Prostate gland (tissue), 2 donors: ENCODE measurements at regions not wholly inside any gene's neighbourhood (a gene's known extent, or its start where the extent isn't known, plus 50 kb on each side); places are given as distances from the start of the nearest gene placed in this dataset.

Experiments used
- DNase-seq: peaks from one replicate; pipeline ENCODE4 v3.0.0-alpha.2; 2019; ENCODE audit warnings: low spot score
- H3K27ac ChIP-seq, 2 donors: fragments of 200-600 bp; sonication (generic); 2 replicates each; pipeline ENCODE4 v1.5.1; 2017 to 2019
- H3K27me3 ChIP-seq: fragments of 200-600 bp; sonication (generic); replicated peaks from 2 replicates; pipeline ENCODE4 v1.5.1; 2019; ENCODE audit not compliant: insufficient read depth
- H3K36me3 ChIP-seq, 2 donors: fragments of 200-600 bp; sonication (generic); 1 replicate in 1 of 2; 2 replicates in 1 of 2; pipeline versions ENCODE4 v1.5.1 to v1.8.1; 2017 to 2019
- H3K4me1 ChIP-seq: fragments of 200-600 bp; sonication (generic); replicated peaks from 2 replicates; pipeline ENCODE4 v1.5.1; 2019
- H3K4me3 ChIP-seq, 2 donors: fragments of 200-600 bp; sonication (generic); 2 replicates each; pipeline ENCODE4 v1.5.1; 2017 to 2019
- H3K9me3 ChIP-seq: fragments of 200-600 bp; sonication (generic); 2 replicates; pipeline ENCODE4 v1.5.1; 2017
- CTCF ChIP-seq, 4 experiments: fragments of 200-600 bp in 2 of 4; fragments of 450-650 bp in 2 of 4; sonication (generic) in 2 of 4; IDR thresholded peaks; 1 replicate in 3 of 4; 2 replicates in 1 of 4; pipeline ENCODE4 v1.5.1; 2016 to 2019; ENCODE audit warnings: antibody characterized with exemption in 4 of 4, mild to moderate bottlenecking in 2 of 4, moderate library complexity in 2 of 4
- POLR2A ChIP-seq: fragments of 450-650 bp; IDR thresholded peaks from one replicate; pipeline ENCODE4 v1.6.1; 2016; ENCODE audit warnings: antibody characterized with exemption, mild to moderate bottlenecking
- POLR2AphosphoS5 ChIP-seq: sonication (generic); formaldehyde crosslinking; IDR thresholded peaks from one replicate; pipeline ENCODE4 v1.6.1; 2017; ENCODE audit warnings: antibody characterized with exemption
- WGBS: methylation state at CpG from one replicate; pipeline ENCODE4 v1.1.5; 2018; 5-methylcytosine and 5-hydroxymethylcytosine counted together
- intact Hi-C: fragments of 100-400 bp; cut with DNase I; formaldehyde crosslinking; loops from one replicate; pipeline ENCODE4 v1.14.2; 2022

DNA sequence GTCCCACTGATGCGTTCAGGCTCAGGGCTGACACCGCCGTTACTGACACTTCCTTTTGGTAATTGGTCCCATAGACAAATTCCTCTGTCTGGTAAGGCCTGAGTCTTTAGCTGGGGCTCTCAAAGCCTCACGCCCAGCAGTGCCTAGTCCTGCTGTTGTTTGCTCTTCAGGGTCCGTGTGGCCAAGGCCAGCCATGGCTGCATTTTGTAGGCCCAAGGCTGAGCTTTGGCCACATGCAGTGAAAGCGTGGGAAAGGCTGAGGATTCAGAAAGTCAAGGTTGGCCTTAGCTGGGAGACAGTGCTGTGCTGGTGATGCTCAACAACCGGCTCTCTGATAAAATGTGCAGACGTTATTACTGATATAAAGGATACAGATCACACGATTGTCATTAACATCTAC lies 63.5 kb upstream of the C1orf174 start:
- intact Hi-C loops: no loop called here
- DNase-seq: no peak
- TF ChIP-seq POLR2AphosphoS5: no peak
- TF ChIP-seq POLR2A: no peak
- TF ChIP-seq CTCF (IDR thresholded peaks at IDR 0.05): no peak
- Histone ChIP-seq H3K27me3 (no peaks in the 10 kb centered on the region), H3K27ac (no peak overlapping the region), H3K4me3 (no peak overlapping the region), H3K9me3 (no peaks in the 10 kb centered on the region), H3K4me1 (no peaks in the 10 kb centered on the region), H3K36me3 (no peaks in the 10 kb centered on the region)
- 92% methylated on average over 9 of the region's 9 CpGs for WGBS

DNA sequence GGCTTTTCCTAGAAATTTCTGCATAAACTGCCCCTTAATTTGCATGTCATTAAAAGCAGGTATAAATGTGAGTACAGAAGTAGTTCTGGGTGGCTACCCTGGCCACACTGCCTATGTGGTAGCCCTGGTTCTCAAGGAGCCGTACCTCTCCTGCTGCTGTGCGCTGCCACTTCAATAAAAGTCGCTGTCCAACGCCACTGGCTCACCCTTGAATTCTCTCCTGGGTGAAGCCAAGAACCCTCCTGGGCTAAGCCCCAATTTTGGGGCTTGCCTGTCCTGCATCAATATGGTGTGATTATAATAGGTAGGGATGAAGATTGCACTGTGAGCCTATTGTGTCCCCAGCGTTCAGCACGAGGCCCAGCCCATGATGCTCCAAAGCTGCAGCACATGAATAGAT lies 65.6 kb upstream of the C1orf174 start:
- DNase-seq: no peak
- 87% methylated on average over 6 of the region's 6 CpGs for WGBS
- no peak overlapping the region for H3K4me3 ChIP-seq
- H3K27ac ChIP-seq: no peak overlapping the region
- no peaks in the 10 kb centered on the region for H3K4me1 ChIP-seq
- TF ChIP-seq CTCF (IDR thresholded peaks at IDR 0.05) (no peak), POLR2A (no peak), POLR2AphosphoS5 (no peak)
- H3K27me3 ChIP-seq: no peaks in the 10 kb centered on the region
- no peaks in the 10 kb centered on the region for H3K9me3 ChIP-seq
- intact Hi-C loops: no loop called here
- no peaks in the 10 kb centered on the region for H3K36me3 ChIP-seq

- WGBS: 46% methylated on average over 10 of the region's 10 CpGs
Observed at GRCh38 chr1:3968851-3969250, 68.8 kb upstream of the C1orf174 start.

DNA sequence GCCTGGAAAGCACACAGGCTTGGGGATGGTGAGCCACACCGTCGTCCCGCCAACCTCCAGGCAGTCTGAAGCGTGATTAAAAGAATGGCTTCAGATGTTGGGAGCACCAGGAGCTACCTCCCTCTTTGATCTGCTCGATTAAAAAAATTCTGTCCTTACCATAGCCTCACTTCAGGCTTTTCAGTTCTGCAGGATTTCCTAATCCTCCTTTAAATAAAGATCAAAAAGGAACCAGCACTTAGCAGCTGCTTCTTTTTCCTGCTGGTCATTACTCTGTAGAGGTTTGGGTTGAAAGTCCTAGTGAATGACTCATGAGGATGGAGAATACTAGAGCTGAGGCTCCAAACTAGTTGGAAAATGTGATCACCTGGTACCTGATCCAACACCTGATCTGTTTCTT lies 71.9 kb upstream of the C1orf174 start:
- Histone ChIP-seq H3K27ac (no peak overlapping the region), H3K27me3 (peaks cover 10% of the 10 kb centered on the region), H3K4me3 (no peak overlapping the region), H3K4me1 (no peaks in the 10 kb centered on the region), H3K9me3 (no peaks in the 10 kb centered on the region), H3K36me3 (no peaks in the 10 kb centered on the region)
- TF ChIP-seq POLR2A (no peak), CTCF (IDR thresholded peaks at IDR 0.05) (no peak), POLR2AphosphoS5 (no peak)
- no peak for DNase-seq
- intact Hi-C loops: no loop called here
- WGBS: 70% methylated on average over 5 of the region's 5 CpGs

More at GRCh38 chr1:3968851-3969250, 68.8 kb upstream of the C1orf174 start:
- Histone ChIP-seq H3K9me3 (no peaks in the 10 kb centered on the region), H3K27me3 (peaks cover 7% of the 10 kb centered on the region), H3K4me1 (no peaks in the 10 kb centered on the region), H3K27ac (no peak overlapping the region), H3K4me3 (no peak overlapping the region), H3K36me3 (no peaks in the 10 kb centered on the region)
- DNase-seq: no peak
- intact Hi-C loops: no loop called here
- no peak for TF ChIP-seq CTCF (IDR thresholded peaks at IDR 0.05)
- TF ChIP-seq POLR2A: no peak
- TF ChIP-seq POLR2AphosphoS5: no peak

- TF ChIP-seq POLR2A (no peak), CTCF (IDR thresholded peaks at IDR 0.05) (no peak), POLR2AphosphoS5 (no peak)
- DNase-seq: no peak
- H3K4me1 ChIP-seq: no peaks in the 10 kb centered on the region
- intact Hi-C loops: no loop called here
- H3K27me3 ChIP-seq: peaks cover 10% of the 10 kb centered on the region
- H3K9me3 ChIP-seq: no peaks in the 10 kb centered on the region
- H3K36me3 ChIP-seq: no peaks in the 10 kb centered on the region
- 86% methylated on average over 25 of the region's 25 CpGs for WGBS
- H3K27ac ChIP-seq: no peak overlapping the region
- H3K4me3 ChIP-seq: no peak overlapping the region
Observed at GRCh38 chr1:3975903-3976630, 76.0 kb upstream of the C1orf174 start.
